Glutamatergic neuron (in vitro differentiated cells): ENCODE measurements at regions not wholly inside any gene's neighbourhood (a gene's known extent, or its start where the extent isn't known, plus 50 kb on each side); places are given as distances from the start of the nearest gene placed in this dataset.
"Not testable (repeated sequence)": the region's sequence is repeated elsewhere in the genome, so short reads cannot be mapped to it uniquely, and the experiment has no call there.

Experiments used
- DNase-seq: peaks from one replicate; pipeline ENCODE4 v3.0.0; 2022
- H3K27ac Mint-ChIP-seq: one replicate; pipeline ENCODE4 v1.8.0; 2020; ENCODE audit warnings: mild to moderate bottlenecking, mixed read lengths, inconsistent platforms; ENCODE audit not compliant: unreplicated experiment
- H3K27me3 Mint-ChIP-seq: one replicate; pipeline ENCODE4 v1.8.0; 2020; ENCODE audit warnings: mild to moderate bottlenecking, moderate library complexity, mixed read lengths, inconsistent platforms; ENCODE audit not compliant: unreplicated experiment
- H3K36me3 Mint-ChIP-seq: one replicate; pipeline ENCODE4 v1.8.0; 2020; ENCODE audit warnings: mild to moderate bottlenecking, mixed read lengths, inconsistent platforms; ENCODE audit not compliant: unreplicated experiment
- H3K4me1 Mint-ChIP-seq: one replicate; pipeline ENCODE4 v1.8.0; 2020; ENCODE audit warnings: mild to moderate bottlenecking, low read depth, mixed read lengths, inconsistent platforms; ENCODE audit not compliant: unreplicated experiment
- H3K4me3 Mint-ChIP-seq: one replicate; pipeline ENCODE4 v1.8.0; 2020; ENCODE audit warnings: mild to moderate bottlenecking, mixed read lengths, inconsistent platforms; ENCODE audit not compliant: unreplicated experiment
- H3K9me3 Mint-ChIP-seq: one replicate; pipeline ENCODE4 v1.8.0; 2020; ENCODE audit warnings: mild to moderate bottlenecking, moderate library complexity, mixed read lengths, inconsistent platforms; ENCODE audit not compliant: unreplicated experiment
- TF ChIP-seq, protein P1 (sequence below): fragments of 200-600 bp; sonication (generic); IDR thresholded peaks from one replicate; pipeline ENCODE4 v1.5.0; 2021; ENCODE audit not compliant: partially characterized antibody, unreplicated experiment

- Mint-ChIP-seq H3K27ac (no peak overlapping the region), H3K4me1 (no peaks in the 10 kb centered on the region), H3K27me3 (no peaks in the 10 kb centered on the region), H3K4me3 (no peak overlapping the region), H3K9me3 (no peaks in the 10 kb centered on the region), H3K36me3 (no peaks in the 10 kb centered on the region)
- no peak for DNase-seq
- TF ChIP-seq, protein P1, sequence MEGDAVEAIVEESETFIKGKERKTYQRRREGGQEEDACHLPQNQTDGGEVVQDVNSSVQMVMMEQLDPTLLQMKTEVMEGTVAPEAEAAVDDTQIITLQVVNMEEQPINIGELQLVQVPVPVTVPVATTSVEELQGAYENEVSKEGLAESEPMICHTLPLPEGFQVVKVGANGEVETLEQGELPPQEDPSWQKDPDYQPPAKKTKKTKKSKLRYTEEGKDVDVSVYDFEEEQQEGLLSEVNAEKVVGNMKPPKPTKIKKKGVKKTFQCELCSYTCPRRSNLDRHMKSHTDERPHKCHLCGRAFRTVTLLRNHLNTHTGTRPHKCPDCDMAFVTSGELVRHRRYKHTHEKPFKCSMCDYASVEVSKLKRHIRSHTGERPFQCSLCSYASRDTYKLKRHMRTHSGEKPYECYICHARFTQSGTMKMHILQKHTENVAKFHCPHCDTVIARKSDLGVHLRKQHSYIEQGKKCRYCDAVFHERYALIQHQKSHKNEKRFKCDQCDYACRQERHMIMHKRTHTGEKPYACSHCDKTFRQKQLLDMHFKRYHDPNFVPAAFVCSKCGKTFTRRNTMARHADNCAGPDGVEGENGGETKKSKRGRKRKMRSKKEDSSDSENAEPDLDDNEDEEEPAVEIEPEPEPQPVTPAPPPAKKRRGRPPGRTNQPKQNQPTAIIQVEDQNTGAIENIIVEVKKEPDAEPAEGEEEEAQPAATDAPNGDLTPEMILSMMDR = no peak
Observed at GRCh38 chr3:154842536-154842935, 237.6 kb upstream of the MME start.

- TF ChIP-seq, protein P1 = no peak
- H3K4me1 Mint-ChIP-seq = no peaks in the 10 kb centered on the region
- no peaks in the 10 kb centered on the region for H3K9me3 Mint-ChIP-seq
- no peak for DNase-seq
- H3K27ac Mint-ChIP-seq = no peak overlapping the region
- H3K27me3 Mint-ChIP-seq = no peaks in the 10 kb centered on the region
- no peaks in the 10 kb centered on the region for H3K36me3 Mint-ChIP-seq
- no peak overlapping the region for H3K4me3 Mint-ChIP-seq
Observed at GRCh38 chr3:154835639-154836038, 244.5 kb upstream of the MME start.

DNA sequence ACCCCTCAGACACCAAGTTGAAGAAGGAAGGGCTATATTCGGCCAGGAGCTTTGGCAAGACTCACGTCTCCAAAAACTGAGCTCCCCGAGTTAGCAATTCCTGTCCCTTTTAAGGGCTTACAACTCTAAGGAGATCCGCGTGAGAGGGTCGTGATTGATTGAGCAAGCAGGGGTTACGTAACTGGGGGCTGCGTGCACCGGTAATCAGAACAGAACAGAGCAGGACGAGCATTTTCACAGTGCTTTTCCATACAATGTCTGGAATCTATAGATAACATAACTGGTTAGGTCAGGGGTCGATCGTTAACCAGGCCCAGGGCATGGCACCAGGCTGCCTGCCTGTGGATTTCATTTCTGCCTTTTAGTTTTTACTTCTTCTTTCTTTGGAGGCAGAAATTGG lies 245.3 kb upstream of the MME start:
- not testable (repeated sequence) for H3K9me3 Mint-ChIP-seq, H3K4me1 Mint-ChIP-seq, DNase-seq, H3K27ac Mint-ChIP-seq, H3K27me3 Mint-ChIP-seq, H3K36me3 Mint-ChIP-seq, H3K4me3 Mint-ChIP-seq

DNA sequence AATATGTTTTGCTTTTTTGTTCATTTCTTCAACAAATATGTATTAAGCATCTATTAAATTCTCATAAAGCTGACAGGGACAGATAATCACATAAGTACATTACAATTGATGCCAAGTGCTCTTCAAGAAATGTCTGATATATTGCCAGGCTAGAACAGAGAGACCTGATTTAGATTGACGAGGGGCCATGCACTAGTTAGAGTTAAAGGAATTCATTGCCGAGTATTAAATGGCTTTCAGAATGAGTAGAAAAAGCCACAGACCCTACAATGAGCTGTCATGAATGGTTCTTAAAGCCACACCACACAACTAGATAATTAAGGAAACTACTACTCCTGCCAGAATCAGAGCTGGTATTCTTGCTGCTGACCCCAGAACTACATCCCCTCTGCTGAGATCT lies 250.2 kb upstream of the MME start:
- Mint-ChIP-seq H3K4me1 (no peaks in the 10 kb centered on the region), H3K4me3 (no peak overlapping the region), H3K9me3 (peaks cover 2% of the 10 kb centered on the region), H3K36me3 (no peaks in the 10 kb centered on the region), H3K27me3 (no peaks in the 10 kb centered on the region), H3K27ac (no peak overlapping the region)
- DNase-seq = no peak
- TF ChIP-seq, protein P1 = no peak

DNA sequence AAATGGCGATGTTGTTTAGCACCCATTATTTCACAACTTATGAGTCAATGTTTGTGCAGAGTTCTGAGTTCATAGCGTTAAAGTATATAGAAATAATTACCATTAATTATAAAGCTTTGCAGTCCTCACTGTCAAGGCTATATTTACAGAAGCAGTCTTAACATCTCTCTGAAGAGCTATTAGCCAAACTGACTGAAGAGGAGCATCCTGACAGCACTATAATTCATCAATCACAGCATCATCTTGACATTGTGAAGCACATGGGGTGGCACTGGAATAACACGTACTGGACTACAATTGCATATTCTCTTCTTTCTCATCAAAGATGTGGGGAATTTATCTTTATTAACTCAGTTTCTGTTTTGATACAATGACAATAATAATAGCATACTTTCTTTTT lies 260.6 kb upstream of the MME start:
- Mint-ChIP-seq H3K27me3 (peaks cover 2% of the 10 kb centered on the region), H3K36me3 (no peaks in the 10 kb centered on the region), H3K4me3 (no peak overlapping the region), H3K9me3 (peaks cover 2% of the 10 kb centered on the region), H3K27ac (no peak overlapping the region), H3K4me1 (no peaks in the 10 kb centered on the region)
- TF ChIP-seq, protein P1 = no peak
- no peak for DNase-seq
